Liver (tissue), 8 donors: ENCODE measurements at regions not wholly inside any gene's neighbourhood (a gene's known extent, or its start where the extent isn't known, plus 50 kb on each side); places are given as distances from the start of the nearest gene placed in this dataset.

Experiments used
- DNase-seq: peaks from one replicate; pipeline ENCODE4 v3.0.0-alpha.2; 2017; ENCODE audit warnings: low spot score
- H3K27ac ChIP-seq, 2 donors: one replicate each; pipeline ENCODE4 v1.7.0; 2013; ENCODE audit warnings: inconsistent platforms in 2 of 2, low read length in 2 of 2, control low read depth in 1 of 2, low read depth in 1 of 2, mild to moderate bottlenecking in 1 of 2
- H3K27me3 ChIP-seq, 4 donors: one replicate each; pipeline versions ENCODE4 v1.6.1 to v1.7.0; 2013; ENCODE audit warnings: low read length in 3 of 4, inconsistent platforms in 1 of 4, mild to moderate bottlenecking in 1 of 4, moderate library complexity in 1 of 4; ENCODE audit not compliant: control insufficient read depth in 4 of 4, insufficient read depth in 4 of 4
- H3K36me3 ChIP-seq, 4 donors: one replicate each; pipeline versions ENCODE4 v1.6.1 to v1.7.0; 2013; ENCODE audit warnings: low read length in 3 of 4, mild to moderate bottlenecking in 3 of 4, low read depth in 1 of 4, moderate library complexity in 1 of 4; ENCODE audit not compliant: control insufficient read depth in 4 of 4, insufficient read depth in 3 of 4
- H3K4me1 ChIP-seq, 4 donors: one replicate each; pipeline versions ENCODE4 v1.6.1 to v1.7.0; 2013; ENCODE audit warnings: low read length in 3 of 4, mild to moderate bottlenecking in 3 of 4, moderate library complexity in 1 of 4; ENCODE audit not compliant: control insufficient read depth in 4 of 4, insufficient read depth in 4 of 4
- H3K4me3 ChIP-seq, 3 donors: one replicate each; pipeline versions ENCODE4 v1.6.1 to v1.7.0; 2013; ENCODE audit warnings: low read length in 3 of 3, control low read depth in 1 of 3, low read depth in 1 of 3, mild to moderate bottlenecking in 1 of 3
- H3K9ac ChIP-seq, 2 donors: one replicate each; pipeline ENCODE4 v1.7.0; 2013; ENCODE audit warnings: low read length in 2 of 2, mild to moderate bottlenecking in 2 of 2, moderate library complexity in 2 of 2, control low read depth in 1 of 2, low read depth in 1 of 2
- H3K9me3 ChIP-seq, 4 donors: one replicate each; pipeline versions ENCODE4 v1.6.1 to v1.7.0; 2013; ENCODE audit warnings: low read length in 3 of 4; ENCODE audit not compliant: control insufficient read depth in 4 of 4
- ATF3 ChIP-seq: IDR thresholded peaks from 2 replicates; pipeline ENCODE4 v1.6.1; 2016; ENCODE audit warnings: antibody characterized with exemption
- CTCF ChIP-seq: fragments of 150-350 bp; IDR thresholded peaks from 2 replicates; pipeline ENCODE4 v1.5.1; 2017; ENCODE audit warnings: improper control_type of control experiment, low read depth, low read length; ENCODE audit not compliant: missing input control
- EGR1 ChIP-seq, 2 donors: IDR thresholded peaks; 2 replicates each; pipeline ENCODE4 v1.6.1; 2016 to 2018; ENCODE audit warnings: antibody characterized with exemption in 2 of 2, low read depth in 2 of 2
- FOXA1 ChIP-seq: IDR thresholded peaks from 2 replicates; pipeline ENCODE4 v1.6.1; 2016; ENCODE audit warnings: antibody characterized with exemption
- FOXA2 ChIP-seq: IDR thresholded peaks from 2 replicates; pipeline ENCODE4 v1.6.1; 2016; ENCODE audit warnings: antibody characterized with exemption
- GABPA ChIP-seq, 2 donors: IDR thresholded peaks in 1 of 2; conservative IDR thresholded peaks in 1 of 2; 2 replicates each; pipeline ENCODE4 v1.6.1; 2016; ENCODE audit warnings: antibody characterized with exemption in 2 of 2, mild to moderate bottlenecking in 1 of 2, moderate library complexity in 1 of 2
- HNF4A ChIP-seq, 2 donors: conservative IDR thresholded peaks; 2 replicates each; pipeline ENCODE4 v1.6.1; 2016; ENCODE audit warnings: antibody characterized with exemption in 2 of 2, mild to moderate bottlenecking in 2 of 2
- HNF4G ChIP-seq: IDR thresholded peaks from 2 replicates; pipeline ENCODE4 v1.6.1; 2016; ENCODE audit warnings: antibody characterized with exemption
- JUND ChIP-seq, 2 donors: IDR thresholded peaks; 2 replicates each; pipeline ENCODE4 v1.6.1; 2016; ENCODE audit warnings: antibody characterized with exemption in 2 of 2
- MAX ChIP-seq: IDR thresholded peaks from 2 replicates; pipeline ENCODE4 v1.6.1; 2016; ENCODE audit warnings: antibody characterized with exemption
- NR2F2 ChIP-seq: IDR thresholded peaks from 2 replicates; pipeline ENCODE4 v1.6.1; 2016; ENCODE audit warnings: antibody characterized with exemption
- RAD21 ChIP-seq, 2 donors: IDR thresholded peaks; 2 replicates each; pipeline ENCODE4 v1.6.1; 2016; ENCODE audit warnings: antibody characterized with exemption in 2 of 2, mild to moderate bottlenecking in 2 of 2
- REST ChIP-seq: IDR thresholded peaks from 2 replicates; pipeline ENCODE4 v1.6.1; 2016; ENCODE audit warnings: antibody characterized with exemption, mild to moderate bottlenecking
- RXRA ChIP-seq, 2 donors: IDR thresholded peaks; 2 replicates each; pipeline ENCODE4 v1.6.1; 2017 to 2018; ENCODE audit warnings: antibody characterized with exemption in 2 of 2, mild to moderate bottlenecking in 1 of 2
- SP1 ChIP-seq: IDR thresholded peaks from 2 replicates; pipeline ENCODE4 v1.6.1; 2018; ENCODE audit warnings: antibody characterized with exemption, mild to moderate bottlenecking
- TAF1 ChIP-seq: conservative IDR thresholded peaks from 2 replicates; pipeline ENCODE4 v1.6.1; 2016; ENCODE audit warnings: antibody characterized with exemption, mild to moderate bottlenecking
- YY1 ChIP-seq: IDR thresholded peaks from 2 replicates; pipeline ENCODE4 v1.6.1; 2016; ENCODE audit warnings: antibody characterized with exemption, mild to moderate bottlenecking
- ZBTB33 ChIP-seq: IDR thresholded peaks from 2 replicates; pipeline ENCODE4 v1.6.1; 2016; ENCODE audit warnings: antibody characterized with exemption
- WGBS: extraction: QIAGEN DNeasy Blood & Tissue Kit; methylation state at CpG from one replicate; pipeline ENCODE4 v1.1.7; 2013; 5-methylcytosine and 5-hydroxymethylcytosine counted together
- donor health status: healthy.
- donor health status: healthy.
- donor health status: healthy.
- donor health status: healthy.
- donor health status: healthy.

- H3K4me1 ChIP-seq = no peaks in the 10 kb centered on the region
- no peaks in the 10 kb centered on the region for H3K27me3 ChIP-seq
- no peaks in the 10 kb centered on the region for H3K36me3 ChIP-seq
- TF ChIP-seq CTCF (no peak), RXRA (IDR thresholded peaks at IDR 0.05) (peak in 1 of 2 donors; percentile 11)
- 52% methylated on average over 2 of the region's 2 CpGs for WGBS
- H3K27ac ChIP-seq = no peak overlapping the region
- no peaks in the 10 kb centered on the region for H3K9me3 ChIP-seq
- H3K4me3 ChIP-seq = no peak overlapping the region
- H3K9ac ChIP-seq = no peak overlapping the region
- DNase-seq = no peak
Measured at GRCh38 chr9:28668158-28668557, 1094.9 kb upstream of the C9orf72 start.

- no peak for TF ChIP-seq REST
- no peak for TF ChIP-seq MAX
- no peak for TF ChIP-seq FOXA2
- TF ChIP-seq FOXA1 = no peak
- no peak for TF ChIP-seq ZBTB33
- TF ChIP-seq HNF4A (conservative IDR thresholded peaks at IDR 0.05) = no peak
- no peak for TF ChIP-seq HNF4G
- no peak for TF ChIP-seq EGR1 (IDR thresholded peaks at IDR 0.05; ENCODE audit: low read depth in 2 of 2)
- no peak for TF ChIP-seq GABPA (IDR thresholded peaks at IDR 0.05 in 1 of 2, conservative IDR thresholded peaks at IDR 0.05 in 1 of 2)
- no peak for TF ChIP-seq JUND (IDR thresholded peaks at IDR 0.05)
- TF ChIP-seq SP1 = no peak
- no peak for TF ChIP-seq RXRA (IDR thresholded peaks at IDR 0.05)
- TF ChIP-seq ATF3 = no peak
- TF ChIP-seq CTCF = no peak
- no peak for TF ChIP-seq NR2F2
- TF ChIP-seq YY1 = no peak
- no peak for TF ChIP-seq RAD21 (IDR thresholded peaks at IDR 0.05)
- no peak for TF ChIP-seq TAF1
- WGBS = 52% methylated on average over 3 of the region's 3 CpGs
- H3K4me1 ChIP-seq = no peaks in the 10 kb centered on the region
Measured at GRCh38 chr9:28671000-28671399, 1097.7 kb upstream of the C9orf72 start.

More at GRCh38 chr9:28671000-28671399, 1097.7 kb upstream of the C9orf72 start:
- Histone ChIP-seq H3K27ac (no peak overlapping the region), H3K9ac (no peak overlapping the region), H3K36me3 (no peaks in the 10 kb centered on the region), H3K4me3 (no peak overlapping the region), H3K27me3 (no peaks in the 10 kb centered on the region), H3K9me3 (no peaks in the 10 kb centered on the region)
- DNase-seq = no peak
